C4-2B (cell line): ENCODE measurements at regions not wholly inside any gene's neighbourhood (a gene's known extent, or its start where the extent isn't known, plus 50 kb on each side); places are given as distances from the start of the nearest gene placed in this dataset.

ENCODE experiments used
- ZFX ChIP-seq: fragments of 450-650 bp; IDR thresholded peaks from 2 replicates; pipeline ENCODE4 v1.6.1; 2017
- TF ChIP-seq, protein P1 (sequence below): fragments of 450-650 bp; conservative IDR thresholded peaks from 2 replicates; pipeline ENCODE4 v1.5.1; 2017; ENCODE audit warnings: mild to moderate bottlenecking

- TF ChIP-seq ZFX: no peak
- TF ChIP-seq, protein P1, sequence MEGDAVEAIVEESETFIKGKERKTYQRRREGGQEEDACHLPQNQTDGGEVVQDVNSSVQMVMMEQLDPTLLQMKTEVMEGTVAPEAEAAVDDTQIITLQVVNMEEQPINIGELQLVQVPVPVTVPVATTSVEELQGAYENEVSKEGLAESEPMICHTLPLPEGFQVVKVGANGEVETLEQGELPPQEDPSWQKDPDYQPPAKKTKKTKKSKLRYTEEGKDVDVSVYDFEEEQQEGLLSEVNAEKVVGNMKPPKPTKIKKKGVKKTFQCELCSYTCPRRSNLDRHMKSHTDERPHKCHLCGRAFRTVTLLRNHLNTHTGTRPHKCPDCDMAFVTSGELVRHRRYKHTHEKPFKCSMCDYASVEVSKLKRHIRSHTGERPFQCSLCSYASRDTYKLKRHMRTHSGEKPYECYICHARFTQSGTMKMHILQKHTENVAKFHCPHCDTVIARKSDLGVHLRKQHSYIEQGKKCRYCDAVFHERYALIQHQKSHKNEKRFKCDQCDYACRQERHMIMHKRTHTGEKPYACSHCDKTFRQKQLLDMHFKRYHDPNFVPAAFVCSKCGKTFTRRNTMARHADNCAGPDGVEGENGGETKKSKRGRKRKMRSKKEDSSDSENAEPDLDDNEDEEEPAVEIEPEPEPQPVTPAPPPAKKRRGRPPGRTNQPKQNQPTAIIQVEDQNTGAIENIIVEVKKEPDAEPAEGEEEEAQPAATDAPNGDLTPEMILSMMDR: no peak
Observed at GRCh38 chr13:99064624-99065234, 86.9 kb upstream of the DOCK9 start.
